ENCODE measurements at regions not wholly inside any gene's neighbourhood (a gene's known extent, or its start where the extent isn't known, plus 50 kb on each side); places are given as distances from the start of the nearest gene placed in this dataset.

GRCh38 chr12:34356233-34356987 lies 334.1 kb downstream of the ALG10 start:
- peaks cover 0 to 19% (median 5%) of the 10 kb centered on the region in 4 donors for H3K9me3 ChIP-seq (ENCODE audit: control insufficient read depth in 4 of 4, low read length in 3 of 4)
- no peaks in the 10 kb centered on the region for H3K27me3 ChIP-seq (ENCODE audit: control insufficient read depth in 4 of 4, insufficient read depth in 4 of 4, low read length in 3 of 4)
- no peak for DNase-seq (ENCODE audit: low spot score)
- H3K27ac ChIP-seq (ENCODE audit: low read depth in 1 of 2, low read length in 2 of 2): no peak overlapping the region
- no peak overlapping the region for H3K9ac ChIP-seq (ENCODE audit: low read depth in 1 of 2, low read length in 2 of 2)
- WGBS: 65% methylated on average over 39 of the region's 39 CpGs
- no peak overlapping the region for H3K4me3 ChIP-seq (ENCODE audit: low read depth in 1 of 3, low read length in 3 of 3)
- H3K4me1 ChIP-seq (ENCODE audit: control insufficient read depth in 4 of 4, insufficient read depth in 4 of 4, low read length in 3 of 4): no peaks in the 10 kb centered on the region
- TF ChIP-seq FOXA2 (IDR thresholded peaks at IDR 0.05) (no peak), MAX (IDR thresholded peaks at IDR 0.05) (no peak), YY1 (IDR thresholded peaks at IDR 0.05) (no peak), CTCF (IDR thresholded peaks at IDR 0.05; ENCODE audit: low read depth, low read length, missing input control) (no peak), NR2F2 (IDR thresholded peaks at IDR 0.05) (no peak), RAD21 (IDR thresholded peaks at IDR 0.05) (no peak), TAF1 (conservative IDR thresholded peaks at IDR 0.05) (no peak), FOXA1 (IDR thresholded peaks at IDR 0.05) (no peak), EGR1 (IDR thresholded peaks at IDR 0.05; ENCODE audit: low read depth in 2 of 2) (no peak), HNF4A (conservative IDR thresholded peaks at IDR 0.05) (no peak), ATF3 (IDR thresholded peaks at IDR 0.05) (no peak), REST (IDR thresholded peaks at IDR 0.05) (no peak), RXRA (IDR thresholded peaks at IDR 0.05) (no peak), GABPA (IDR thresholded peaks at IDR 0.05 in 1 of 2, conservative IDR thresholded peaks at IDR 0.05 in 1 of 2) (no peak), ZBTB33 (IDR thresholded peaks at IDR 0.05) (no peak), SP1 (IDR thresholded peaks at IDR 0.05) (no peak)
- H3K36me3 ChIP-seq (ENCODE audit: control insufficient read depth in 4 of 4, insufficient read depth in 3 of 4, low read depth in 1 of 4, low read length in 3 of 4): no peaks in the 10 kb centered on the region
